Cardiac septum (tissue), 1 donor: ENCODE measurements at regions not wholly inside any gene's neighbourhood (a gene's known extent, or its start where the extent isn't known, plus 50 kb on each side); places are given as distances from the start of the nearest gene placed in this dataset.

Experiments
- DNase-seq: peaks from one replicate; pipeline ENCODE4 v3.0.0-alpha.2; 2020; ENCODE audit warnings: low spot score
- intact Hi-C: fragments of 100-400 bp; cut with DNase I; formaldehyde crosslinking; loops from one replicate; pipeline ENCODE4 v1.14.0; 2022
- donor health status: DM: no; HTN: no; CAD: no.

GRCh38 chr3:174716956-174717505 lies 142.1 kb upstream of the NAALADL2 start:
- intact Hi-C loops = no loop called here
- no peak for DNase-seq

- intact Hi-C loops = no loop called here
- no peak for DNase-seq
Measured at GRCh38 chr3:174720717-174721116, 138.4 kb upstream of the NAALADL2 start.

- intact Hi-C loops = no loop called here
- DNase-seq = no peak
Measured at GRCh38 chr3:174725303-174725702, 133.8 kb upstream of the NAALADL2 start.

- DNase-seq = no peak
- intact Hi-C loops = no loop called here
Measured at GRCh38 chr3:174737966-174738365, 121.2 kb upstream of the NAALADL2 start.

- intact Hi-C loops = no loop called here
Measured at GRCh38 chr3:174749143-174749542, 110.0 kb upstream of the NAALADL2 start.

GRCh38 chr3:174755833-174756829 lies 103.0 kb upstream of the NAALADL2 start:
- no peak for DNase-seq
- intact Hi-C loops = no loop called here

More at GRCh38 chr3:174749143-174749542, 110.0 kb upstream of the NAALADL2 start:
- DNase-seq = no peak

- intact Hi-C loops = no loop called here
- DNase-seq = no peak
Measured at GRCh38 chr3:174758943-174759342, 100.2 kb upstream of the NAALADL2 start.

GRCh38 chr3:174767406-174767805 lies 91.7 kb upstream of the NAALADL2 start:
- intact Hi-C loops = no loop called here

GRCh38 chr3:174767853-174768382 lies 91.2 kb upstream of the NAALADL2 start:
- no peak for DNase-seq
- intact Hi-C loops = no loop called here

More at GRCh38 chr3:174767406-174767805, 91.7 kb upstream of the NAALADL2 start:
- no peak for DNase-seq

- DNase-seq = no peak
- intact Hi-C loops = no loop called here
Measured at GRCh38 chr3:174769171-174769570, 90.0 kb upstream of the NAALADL2 start.

GRCh38 chr3:174775603-174776002 lies 83.5 kb upstream of the NAALADL2 start:
- DNase-seq = no peak
- intact Hi-C loops = no loop called here

- intact Hi-C loops = no loop called here
- DNase-seq = no peak
Measured at GRCh38 chr3:174776123-174776522, 83.0 kb upstream of the NAALADL2 start.

GRCh38 chr3:174776636-174777035 lies 82.5 kb upstream of the NAALADL2 start:
- DNase-seq = no peak
- intact Hi-C loops = no loop called here

GRCh38 chr3:174777813-174778212 lies 81.3 kb upstream of the NAALADL2 start:
- no peak for DNase-seq
- intact Hi-C loops = no loop called here

- DNase-seq = no peak
- intact Hi-C loops = no loop called here
Measured at GRCh38 chr3:174783502-174783901, 75.6 kb upstream of the NAALADL2 start.

- no peak for DNase-seq
- intact Hi-C loops = no loop called here
Measured at GRCh38 chr3:174784206-174784934, 74.8 kb upstream of the NAALADL2 start.

- intact Hi-C loops = no loop called here
Measured at GRCh38 chr3:174786825-174787224, 72.3 kb upstream of the NAALADL2 start.

GRCh38 chr3:174791161-174791560 lies 68.0 kb upstream of the NAALADL2 start:
- intact Hi-C loops = no loop called here
- DNase-seq = no peak

More at GRCh38 chr3:174786825-174787224, 72.3 kb upstream of the NAALADL2 start:
- no peak for DNase-seq

GRCh38 chr3:174792864-174793263 lies 66.3 kb upstream of the NAALADL2 start:
- intact Hi-C loops = no loop called here
- no peak for DNase-seq
